RWPE2 (cell line): ENCODE measurements at regions not wholly inside any gene's neighbourhood (a gene's known extent, or its start where the extent isn't known, plus 50 kb on each side); places are given as distances from the start of the nearest gene placed in this dataset.

ENCODE experiments used
- ATAC-seq: fragments of 200-7000 bp; cut with Tn5 transposase; 3 replicates; pipeline ENCODE4 v1.9.1; 2021; ENCODE audit warnings: low read depth
- DNase-seq: peaks from one replicate; pipeline ENCODE4 v3.0.0-alpha.2; 2020; ENCODE audit warnings: low spot score
- H3K27ac ChIP-seq: fragments of 450-650 bp; 2 replicates; pipeline ENCODE4 v1.5.1; 2017; ENCODE audit warnings: mild to moderate bottlenecking; ENCODE audit not compliant: poor library complexity, severe bottlenecking
- H3K27me3 ChIP-seq: fragments of 250-450 bp; sonication (Bioruptor Pico); 2 replicates; pipeline ENCODE4 v1.5.1; 2021; ENCODE audit warnings: mild to moderate bottlenecking, moderate library complexity; ENCODE audit not compliant: insufficient read depth, poor library complexity, severe bottlenecking
- H3K36me3 ChIP-seq: fragments of 250-450 bp; sonication (Bioruptor Pico); 2 replicates; pipeline ENCODE4 v1.5.1; 2020; ENCODE audit warnings: low read depth, mild to moderate bottlenecking, moderate library complexity
- H3K4me1 ChIP-seq: fragments of 250-450 bp; sonication (Bioruptor Pico); 2 replicates; pipeline ENCODE4 v1.5.1; 2021; ENCODE audit warnings: mild to moderate bottlenecking, moderate library complexity; ENCODE audit not compliant: insufficient read depth, poor library complexity, severe bottlenecking
- H3K4me3 ChIP-seq: fragments of 250-450 bp; sonication (Bioruptor Pico); 2 replicates; pipeline ENCODE4 v1.5.1; 2021; ENCODE audit warnings: mild to moderate bottlenecking, moderate library complexity; ENCODE audit not compliant: severe bottlenecking
- H3K9me3 ChIP-seq: fragments of 250-450 bp; sonication (Bioruptor Pico); 2 replicates; pipeline ENCODE4 v1.5.1; 2021; ENCODE audit warnings: mild to moderate bottlenecking, moderate library complexity; ENCODE audit not compliant: severe bottlenecking
- TF ChIP-seq, protein P1 (sequence below): fragments of 450-650 bp; IDR thresholded peaks from one replicate; pipeline ENCODE4 v1.5.1; 2017; ENCODE audit warnings: mild to moderate bottlenecking, moderate library complexity; ENCODE audit not compliant: poor library complexity, severe bottlenecking

DNA sequence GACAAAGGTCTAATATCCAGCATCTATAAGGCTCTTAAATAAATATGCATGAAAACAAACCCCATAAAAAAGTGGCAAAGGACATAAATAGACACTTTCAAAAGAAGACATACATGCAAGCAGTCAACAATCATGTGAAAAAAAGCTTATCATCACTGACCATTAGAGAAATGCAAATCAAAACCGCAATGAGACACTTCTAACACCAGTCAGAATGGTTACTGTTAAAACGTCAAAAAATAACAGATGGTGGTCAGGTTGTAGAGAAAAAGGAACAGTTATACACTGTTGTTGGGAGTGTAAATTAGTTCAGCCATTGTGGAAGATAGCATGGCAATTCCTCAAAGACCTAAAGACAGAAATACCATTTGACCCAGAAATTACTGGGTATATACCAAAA, 440.7 kb upstream of the KCNMB2 start:
- Histone ChIP-seq H3K4me3 (no peak overlapping the region), H3K9me3 (no peaks in the 10 kb centered on the region), H3K27ac (no peak overlapping the region), H3K27me3 (no peaks in the 10 kb centered on the region), H3K4me1 (no peaks in the 10 kb centered on the region), H3K36me3 (no peaks in the 10 kb centered on the region)
- DNase-seq (no peak), ATAC-seq (no peak)
- TF ChIP-seq, protein P1, sequence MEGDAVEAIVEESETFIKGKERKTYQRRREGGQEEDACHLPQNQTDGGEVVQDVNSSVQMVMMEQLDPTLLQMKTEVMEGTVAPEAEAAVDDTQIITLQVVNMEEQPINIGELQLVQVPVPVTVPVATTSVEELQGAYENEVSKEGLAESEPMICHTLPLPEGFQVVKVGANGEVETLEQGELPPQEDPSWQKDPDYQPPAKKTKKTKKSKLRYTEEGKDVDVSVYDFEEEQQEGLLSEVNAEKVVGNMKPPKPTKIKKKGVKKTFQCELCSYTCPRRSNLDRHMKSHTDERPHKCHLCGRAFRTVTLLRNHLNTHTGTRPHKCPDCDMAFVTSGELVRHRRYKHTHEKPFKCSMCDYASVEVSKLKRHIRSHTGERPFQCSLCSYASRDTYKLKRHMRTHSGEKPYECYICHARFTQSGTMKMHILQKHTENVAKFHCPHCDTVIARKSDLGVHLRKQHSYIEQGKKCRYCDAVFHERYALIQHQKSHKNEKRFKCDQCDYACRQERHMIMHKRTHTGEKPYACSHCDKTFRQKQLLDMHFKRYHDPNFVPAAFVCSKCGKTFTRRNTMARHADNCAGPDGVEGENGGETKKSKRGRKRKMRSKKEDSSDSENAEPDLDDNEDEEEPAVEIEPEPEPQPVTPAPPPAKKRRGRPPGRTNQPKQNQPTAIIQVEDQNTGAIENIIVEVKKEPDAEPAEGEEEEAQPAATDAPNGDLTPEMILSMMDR = no peak

DNA sequence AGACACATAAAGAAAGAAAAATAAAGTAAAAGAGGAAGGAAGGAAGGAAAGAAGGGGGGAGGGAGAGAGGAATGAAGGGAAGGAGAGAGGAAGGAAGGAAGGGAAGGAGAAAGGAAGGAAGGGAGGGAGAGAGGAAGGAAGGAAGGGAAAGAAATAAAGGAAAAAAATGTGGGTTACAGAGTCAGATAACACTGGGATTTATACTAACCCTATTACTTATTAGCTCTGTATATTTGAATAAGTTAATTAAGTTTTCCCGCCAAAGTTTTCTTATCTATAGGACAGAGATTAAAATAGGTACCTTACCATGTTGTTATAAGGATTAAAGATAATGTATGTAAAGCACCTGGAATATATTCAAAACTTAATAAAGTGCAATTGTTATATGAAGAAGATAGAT, 439.3 kb upstream of the KCNMB2 start:
- DNase-seq = no peak
- Histone ChIP-seq H3K9me3 (no peaks in the 10 kb centered on the region), H3K36me3 (no peaks in the 10 kb centered on the region), H3K27me3 (no peaks in the 10 kb centered on the region), H3K4me3 (no peak overlapping the region), H3K27ac (no peak overlapping the region), H3K4me1 (no peaks in the 10 kb centered on the region)
- TF ChIP-seq, protein P1 = no peak
- ATAC-seq = no peak

DNA sequence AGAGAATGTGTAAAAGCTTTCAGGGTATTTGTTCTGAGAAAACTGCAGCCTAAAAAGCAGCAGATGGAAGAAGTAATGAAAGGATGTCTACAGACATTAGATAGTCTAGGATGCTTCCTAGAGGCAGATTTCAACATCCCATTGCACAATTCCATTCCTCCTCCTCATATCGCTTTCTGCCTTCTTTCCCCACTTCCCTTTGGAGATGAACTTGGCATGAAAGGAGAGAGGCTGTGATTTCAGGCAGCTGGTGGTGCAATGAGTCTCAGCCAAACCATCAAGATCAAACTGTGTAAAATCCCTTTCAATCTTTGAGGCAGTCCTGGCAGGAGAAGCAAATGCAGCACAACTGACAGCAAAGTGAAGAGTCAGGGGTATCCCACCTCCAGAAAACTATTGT, 438.7 kb upstream of the KCNMB2 start:
- no peak for DNase-seq

DNA sequence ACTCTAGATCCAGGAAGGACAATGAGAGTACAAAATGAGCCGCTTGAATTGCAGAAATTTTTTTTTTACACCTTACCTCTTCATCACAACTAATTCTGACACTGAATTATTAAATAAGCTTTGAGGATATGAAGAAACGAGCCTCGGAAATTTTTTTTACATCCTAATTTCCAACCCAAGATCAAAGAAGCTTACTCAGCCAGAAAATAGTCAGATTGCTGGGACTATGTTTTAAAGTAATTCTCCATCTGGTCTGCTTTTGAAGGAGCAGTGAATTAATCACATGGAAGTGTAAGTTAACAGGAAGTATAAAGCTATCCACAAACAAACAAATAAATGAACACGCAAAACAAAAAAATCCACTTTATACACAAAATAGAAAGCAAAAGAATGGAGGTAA, 437.0 kb upstream of the KCNMB2 start:
- Histone ChIP-seq H3K27ac (no peak overlapping the region), H3K4me1 (no peaks in the 10 kb centered on the region), H3K27me3 (no peaks in the 10 kb centered on the region), H3K36me3 (no peaks in the 10 kb centered on the region), H3K4me3 (no peak overlapping the region), H3K9me3 (no peaks in the 10 kb centered on the region)
- ATAC-seq (no peak), DNase-seq (no peak)
- TF ChIP-seq, protein P1 = no peak

More for the DNA sequence above, 438.7 kb upstream of the KCNMB2 start:
- no peak for ATAC-seq
- no peak overlapping the region for H3K4me3 ChIP-seq
- H3K4me1 ChIP-seq = no peaks in the 10 kb centered on the region
- H3K36me3 ChIP-seq = no peaks in the 10 kb centered on the region
- no peaks in the 10 kb centered on the region for H3K27me3 ChIP-seq
- H3K27ac ChIP-seq = no peak overlapping the region
- H3K9me3 ChIP-seq = no peaks in the 10 kb centered on the region
- TF ChIP-seq, protein P1 = no peak

DNA sequence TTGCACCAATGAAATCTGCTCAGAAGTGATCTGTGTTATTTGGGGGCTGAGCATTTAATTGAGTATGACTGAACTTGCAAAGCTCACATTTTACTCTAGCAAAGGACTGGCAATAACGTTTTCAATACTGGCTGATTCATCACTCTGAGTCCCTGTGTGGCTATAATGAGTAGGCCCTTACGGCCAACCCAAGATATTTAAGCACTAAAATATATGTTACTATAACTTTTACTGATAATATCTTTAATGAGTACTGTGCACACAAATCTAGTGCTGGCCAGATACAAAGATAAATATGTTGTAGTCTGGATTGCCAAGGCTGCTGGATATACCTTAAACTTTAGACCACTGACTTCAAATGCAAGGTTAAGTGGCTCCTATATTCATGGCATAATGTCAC, 436.4 kb upstream of the KCNMB2 start:
- H3K36me3 ChIP-seq = no peaks in the 10 kb centered on the region
- ATAC-seq (no peak), DNase-seq (no peak)
- H3K4me1 ChIP-seq = no peaks in the 10 kb centered on the region
- TF ChIP-seq, protein P1 = no peak
- no peaks in the 10 kb centered on the region for H3K27me3 ChIP-seq
- H3K9me3 ChIP-seq = no peaks in the 10 kb centered on the region
- no peak overlapping the region for H3K4me3 ChIP-seq
- no peak overlapping the region for H3K27ac ChIP-seq
